Activated CD4-positive, alpha-beta memory T cell treated with anti-CD3 and anti-CD28 coated beads for 36 hours (primary cell): ENCODE measurements at regions not wholly inside any gene's neighbourhood (a gene's known extent, or its start where the extent isn't known, plus 50 kb on each side); places are given as distances from the start of the nearest gene placed in this dataset.
"Not testable (repeated sequence)": the region's sequence is repeated elsewhere in the genome, so short reads cannot be mapped to it uniquely, and the experiment has no call there.

Experiments used
- CTCF ChIA-PET: fragments of 350-600 bp; sonication (Branson Sonifier 250); formaldehyde crosslinking; loops from one replicate; lab custom pipeline; 2021; ENCODE audit warnings: antibody characterized with exemption, inconsistent platforms; lab: Charles Lee
- POLR2A ChIA-PET: fragments of 350-600 bp; sonication (Branson Sonifier 250); formaldehyde crosslinking; loops from one replicate; lab custom pipeline; 2021; ENCODE audit warnings: antibody characterized with exemption; lab: Charles Lee
- DNase-seq: peaks from one replicate; pipeline ENCODE4 v3.0.0-alpha.2; 2020
- H3K27ac Mint-ChIP-seq: one replicate; pipeline ENCODE4 v1.8.0; 2021; ENCODE audit warnings: mixed read lengths
- H3K27me3 Mint-ChIP-seq: one replicate; pipeline ENCODE4 v1.8.0; 2021; ENCODE audit warnings: mixed read lengths
- H3K36me3 Mint-ChIP-seq: one replicate; pipeline ENCODE4 v1.8.0; 2021; ENCODE audit warnings: mixed read lengths
- H3K4me1 Mint-ChIP-seq: one replicate; pipeline ENCODE4 v1.8.0; 2021; ENCODE audit warnings: low read depth, mixed read lengths
- H3K4me3 Mint-ChIP-seq: one replicate; pipeline ENCODE4 v1.8.0; 2021; ENCODE audit warnings: mild to moderate bottlenecking, mixed read lengths
- H3K9me3 Mint-ChIP-seq: one replicate; pipeline ENCODE4 v1.8.0; 2021; ENCODE audit warnings: mixed read lengths
- intact Hi-C: fragments of 100-400 bp; cut with micrococcal nuclease; formaldehyde crosslinking; loops from one replicate; pipeline ENCODE4 v1.15.1; 2023

DNA sequence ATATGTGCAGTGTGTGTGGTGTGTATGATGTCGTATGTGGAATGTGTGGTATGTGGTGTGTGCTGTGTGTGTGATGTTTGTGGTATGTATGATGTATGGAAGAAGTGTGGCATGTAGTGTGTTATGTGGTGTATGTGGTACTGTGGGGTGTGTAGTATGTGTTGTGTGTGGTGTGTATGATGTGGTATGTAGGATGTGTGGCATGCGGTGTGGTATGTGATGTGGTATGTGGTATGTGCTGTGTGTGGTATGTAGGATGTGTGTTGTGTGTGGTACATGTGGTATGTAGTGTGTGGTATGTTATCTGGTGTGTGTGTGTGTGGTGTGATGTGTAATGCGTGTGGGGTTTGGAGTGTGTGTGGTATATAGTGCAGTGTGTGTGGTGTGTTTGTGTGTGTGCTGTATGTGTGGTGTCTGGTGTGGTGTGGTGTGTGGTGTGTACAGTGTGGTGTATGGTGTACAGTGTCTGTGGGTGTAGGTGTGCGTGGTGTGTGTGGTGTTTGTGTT, 129.6 kb downstream of the ATP6V0E2 start:
- H3K27me3 Mint-ChIP-seq: no peaks in the 10 kb centered on the region
- H3K4me1 Mint-ChIP-seq: no peaks in the 10 kb centered on the region
- H3K36me3 Mint-ChIP-seq: no peaks in the 10 kb centered on the region
- H3K27ac Mint-ChIP-seq: no peak overlapping the region
- intact Hi-C loops: no loop called here
- no peaks in the 10 kb centered on the region for H3K9me3 Mint-ChIP-seq
- H3K4me3 Mint-ChIP-seq: no peak overlapping the region
- DNase-seq: no peak
- CTCF ChIA-PET: no interaction called here
- POLR2A ChIA-PET: no interaction called here

DNA sequence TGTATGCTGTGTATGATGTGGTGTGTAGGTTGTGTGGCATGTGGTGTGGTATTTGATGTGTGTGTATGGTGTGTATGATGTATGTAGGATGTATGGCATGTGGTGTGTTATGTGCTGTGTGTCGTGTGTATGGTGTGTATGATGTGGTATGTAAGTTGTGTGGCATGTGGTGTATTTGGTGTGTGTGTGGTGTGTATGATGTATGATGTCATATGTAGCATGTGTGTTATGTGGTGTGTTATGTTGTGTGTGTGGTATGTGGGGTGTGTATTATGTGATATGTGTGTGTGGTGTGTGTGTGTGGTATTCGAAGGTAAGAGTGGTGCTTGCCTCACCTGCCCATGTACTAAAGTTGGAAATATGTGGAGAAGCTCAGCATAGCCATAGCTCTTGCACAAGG, 130.2 kb downstream of the ATP6V0E2 start:
- H3K27ac Mint-ChIP-seq, H3K27me3 Mint-ChIP-seq, intact Hi-C loops, CTCF ChIA-PET, DNase-seq, POLR2A ChIA-PET, H3K4me1 Mint-ChIP-seq, H3K9me3 Mint-ChIP-seq, H3K4me3 Mint-ChIP-seq, H3K36me3 Mint-ChIP-seq: not testable (repeated sequence)

DNA sequence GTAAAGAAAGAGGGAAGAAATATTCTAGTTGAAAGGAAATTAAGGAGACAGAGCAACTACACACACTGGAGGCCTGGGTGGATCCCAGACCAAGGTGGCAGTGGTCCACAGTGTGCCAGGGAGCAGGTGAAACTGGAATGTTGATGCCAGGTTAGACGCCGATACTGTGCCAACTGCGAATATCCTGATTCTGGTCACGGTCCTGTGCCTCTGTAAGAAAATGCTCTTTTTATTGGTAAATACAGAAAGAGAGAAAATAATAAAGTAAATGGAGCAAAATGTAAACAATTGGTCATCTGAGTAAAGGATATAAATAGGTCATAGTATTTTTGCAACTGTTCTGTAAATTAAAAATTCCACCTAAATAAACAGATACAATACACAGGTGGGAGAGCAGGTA, 131.1 kb downstream of the ATP6V0E2 start:
- H3K27ac Mint-ChIP-seq, DNase-seq, H3K27me3 Mint-ChIP-seq, CTCF ChIA-PET, intact Hi-C loops, H3K36me3 Mint-ChIP-seq, H3K9me3 Mint-ChIP-seq, H3K4me3 Mint-ChIP-seq, H3K4me1 Mint-ChIP-seq, POLR2A ChIA-PET: not testable (repeated sequence)

DNA sequence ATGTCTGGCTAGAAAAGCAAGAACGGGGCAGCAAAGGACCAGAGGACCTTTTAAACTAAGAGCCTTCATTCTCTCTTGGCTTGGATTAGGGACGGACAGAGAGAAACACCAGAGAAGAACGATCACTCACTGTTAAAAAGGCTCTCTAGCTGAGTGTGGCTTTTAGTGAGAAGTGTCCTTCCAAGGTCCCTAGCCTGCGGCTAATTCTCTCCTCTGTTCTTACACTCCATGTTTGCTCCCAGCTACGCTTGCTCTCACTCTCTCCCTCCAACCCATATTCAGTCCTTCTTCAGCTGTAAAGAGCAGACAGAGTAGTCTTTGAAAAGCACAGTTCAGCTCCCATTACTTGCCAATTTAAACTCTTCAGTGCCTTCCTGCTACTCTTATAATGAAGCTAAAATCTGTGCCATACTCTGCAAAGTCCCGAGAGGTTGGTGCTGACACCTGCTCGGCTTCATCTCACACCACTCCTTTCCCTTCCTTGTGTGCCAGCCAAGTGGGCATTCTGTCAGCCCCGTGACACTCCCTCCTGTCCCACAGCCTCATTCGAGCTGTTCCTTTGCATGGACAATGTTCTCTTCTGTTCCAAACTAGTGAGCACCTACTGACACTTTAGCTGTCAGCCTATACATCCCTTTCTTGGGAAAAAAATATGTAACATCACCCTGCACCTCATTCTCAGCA, 136.0 kb downstream of the ATP6V0E2 start:
- H3K9me3 Mint-ChIP-seq, DNase-seq, H3K4me3 Mint-ChIP-seq, H3K4me1 Mint-ChIP-seq, CTCF ChIA-PET, H3K27ac Mint-ChIP-seq, POLR2A ChIA-PET, H3K27me3 Mint-ChIP-seq, H3K36me3 Mint-ChIP-seq, intact Hi-C loops: not testable (repeated sequence)

DNA sequence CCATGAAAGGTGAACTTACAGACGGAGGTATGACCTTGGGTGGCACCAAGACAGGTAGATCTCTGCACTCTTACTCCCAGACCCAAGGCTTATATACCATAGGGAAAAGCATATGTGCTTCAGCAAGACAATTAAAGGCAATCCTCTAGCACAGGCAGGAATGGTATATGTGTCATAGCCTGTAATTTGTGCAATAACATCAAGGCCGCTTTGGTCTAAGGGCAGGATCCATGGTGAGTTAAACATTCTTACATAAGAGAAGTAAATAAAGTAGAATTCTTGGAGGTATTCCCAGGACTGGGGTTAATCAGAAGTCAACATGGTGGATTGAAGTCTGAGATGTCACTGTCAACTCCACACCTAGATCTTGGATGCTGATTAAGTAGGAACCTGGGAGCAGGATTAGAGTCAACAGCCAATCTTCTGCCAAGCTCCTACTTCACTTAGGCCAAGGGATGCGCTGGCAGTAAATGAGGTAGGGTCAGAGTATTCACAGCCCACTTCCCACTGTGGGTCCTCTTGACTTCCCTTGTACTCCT, 143.0 kb downstream of the ATP6V0E2 start:
- intact Hi-C loops, H3K27me3 Mint-ChIP-seq: not testable (repeated sequence)

DNA sequence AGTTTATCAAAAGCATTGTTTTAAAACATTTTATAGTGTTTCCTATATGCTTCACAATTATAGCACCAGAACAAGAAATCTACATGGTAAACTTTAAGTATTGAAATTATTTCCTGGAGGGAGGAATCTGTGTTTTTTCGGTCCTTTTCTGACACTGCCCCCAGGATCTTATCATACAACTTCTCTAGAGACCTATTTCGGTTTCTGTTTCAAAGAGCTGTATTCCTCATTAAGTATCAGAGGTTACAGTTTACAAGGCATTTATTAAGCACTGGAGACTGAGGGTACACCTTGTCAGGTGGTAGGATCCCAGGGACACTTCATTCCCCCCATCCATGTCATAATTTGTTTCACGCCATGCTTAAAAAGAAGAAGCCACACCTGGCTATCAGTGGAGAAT, 146.4 kb downstream of the ATP6V0E2 start:
- CTCF ChIA-PET, H3K36me3 Mint-ChIP-seq, H3K27ac Mint-ChIP-seq, intact Hi-C loops, POLR2A ChIA-PET, H3K4me3 Mint-ChIP-seq, H3K4me1 Mint-ChIP-seq, DNase-seq, H3K27me3 Mint-ChIP-seq, H3K9me3 Mint-ChIP-seq: not testable (repeated sequence)

More for the DNA sequence above, 143.0 kb downstream of the ATP6V0E2 start:
- DNase-seq, CTCF ChIA-PET, H3K36me3 Mint-ChIP-seq, H3K27ac Mint-ChIP-seq, POLR2A ChIA-PET, H3K4me1 Mint-ChIP-seq, H3K4me3 Mint-ChIP-seq, H3K9me3 Mint-ChIP-seq: not testable (repeated sequence)

DNA sequence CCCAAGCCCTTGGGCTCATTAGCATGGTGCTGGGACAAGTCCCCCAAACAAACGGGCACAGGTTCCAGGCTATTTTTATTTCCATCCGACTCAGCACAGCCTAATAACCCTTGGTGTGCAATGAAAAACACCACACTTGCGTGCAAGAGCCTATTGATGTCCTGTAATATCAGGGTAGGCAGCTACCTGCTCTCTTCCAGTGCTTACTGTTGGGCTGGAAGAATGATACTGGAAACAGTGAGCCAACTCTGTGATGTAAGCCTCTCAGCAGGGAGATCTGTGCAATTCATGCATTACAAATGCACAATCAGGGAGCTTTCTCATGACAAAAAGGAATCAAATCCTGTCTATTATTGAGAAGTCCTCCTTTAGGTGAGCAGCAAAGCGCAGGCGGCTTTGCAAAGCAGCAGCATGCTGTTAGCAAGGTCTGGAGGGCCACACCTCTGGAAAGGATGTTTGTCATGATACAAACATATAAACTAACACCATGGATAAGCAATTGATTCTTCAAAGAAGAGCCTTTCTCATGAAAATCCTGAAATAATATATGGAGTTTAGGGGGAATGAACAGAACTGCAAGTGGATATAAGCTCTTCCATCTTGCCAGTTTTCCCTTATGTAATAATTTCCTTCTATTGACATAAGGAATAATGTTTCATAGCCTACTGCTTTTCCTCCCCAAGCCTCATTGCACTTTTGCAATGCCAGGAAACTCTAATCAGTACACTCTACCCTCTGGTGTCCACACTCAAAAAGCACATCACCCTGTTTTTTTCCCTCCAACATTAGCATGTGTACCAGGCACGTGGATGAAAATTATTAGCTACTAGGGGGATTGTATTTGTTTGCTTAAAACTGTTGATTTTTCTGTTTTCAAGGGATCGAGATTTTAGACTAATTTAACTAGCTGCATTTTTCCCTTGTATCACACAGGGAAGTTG, 151.1 kb downstream of the ATP6V0E2 start:
- POLR2A ChIA-PET, intact Hi-C loops, DNase-seq, H3K9me3 Mint-ChIP-seq, H3K36me3 Mint-ChIP-seq, H3K4me3 Mint-ChIP-seq, H3K27ac Mint-ChIP-seq, H3K27me3 Mint-ChIP-seq, CTCF ChIA-PET, H3K4me1 Mint-ChIP-seq: not testable (repeated sequence)

DNA sequence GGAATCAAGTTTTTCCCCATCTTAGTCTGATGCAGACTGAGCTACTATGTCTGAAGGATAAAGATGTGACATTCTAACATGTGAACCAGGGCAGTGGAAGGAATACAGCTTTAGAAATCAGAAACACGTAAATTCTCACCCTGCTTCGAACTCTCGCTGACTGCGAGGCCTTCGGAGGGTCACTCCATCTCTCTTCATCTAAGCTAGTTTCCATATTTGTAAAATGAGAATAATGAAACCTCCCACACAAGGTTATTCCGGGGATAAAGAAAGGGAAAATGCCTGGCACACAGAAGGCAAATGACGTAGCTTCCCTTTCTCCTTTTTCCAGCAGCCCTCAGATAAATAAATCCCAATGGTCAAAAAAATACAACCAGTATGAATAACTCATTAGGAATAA, 152.0 kb downstream of the ATP6V0E2 start:
- DNase-seq, H3K9me3 Mint-ChIP-seq, H3K4me3 Mint-ChIP-seq, H3K36me3 Mint-ChIP-seq, POLR2A ChIA-PET, CTCF ChIA-PET, intact Hi-C loops, H3K27ac Mint-ChIP-seq, H3K4me1 Mint-ChIP-seq, H3K27me3 Mint-ChIP-seq: not testable (repeated sequence)

DNA sequence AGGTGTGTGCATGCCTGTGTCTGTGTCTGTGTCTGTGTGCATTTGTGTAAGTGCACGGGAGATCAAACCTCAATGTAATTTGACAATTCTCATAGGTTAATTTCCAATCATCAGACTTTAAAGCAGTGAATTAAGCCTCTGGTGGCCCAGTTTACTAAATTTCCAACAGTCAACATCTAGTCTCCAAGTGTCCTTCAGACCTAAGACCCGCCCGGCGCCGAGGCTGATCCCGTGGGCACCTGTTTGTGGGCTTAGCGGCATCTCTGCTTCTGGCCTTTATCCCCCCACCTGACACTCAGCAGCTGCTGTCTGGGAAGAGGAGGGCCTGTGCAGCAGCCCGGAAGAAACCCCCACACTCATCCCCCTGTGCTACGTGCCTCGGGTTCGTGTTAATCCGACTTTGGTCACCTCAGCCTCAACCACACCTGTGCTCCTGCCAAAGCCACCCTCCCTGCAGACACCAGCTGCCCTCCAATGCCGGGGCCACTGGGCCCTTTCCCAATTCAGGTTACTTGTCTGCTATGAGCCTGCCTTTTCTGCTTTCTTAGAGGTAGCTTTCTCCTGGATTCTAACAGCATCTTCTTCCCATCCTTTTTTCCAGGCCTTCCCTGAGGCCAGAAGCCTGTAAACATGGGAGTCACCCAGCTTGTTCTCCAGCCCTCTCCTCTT, 154.7 kb downstream of the ATP6V0E2 start:
- H3K9me3 Mint-ChIP-seq, DNase-seq, H3K27ac Mint-ChIP-seq, H3K27me3 Mint-ChIP-seq, H3K36me3 Mint-ChIP-seq, intact Hi-C loops, POLR2A ChIA-PET, H3K4me1 Mint-ChIP-seq, CTCF ChIA-PET, H3K4me3 Mint-ChIP-seq: not testable (repeated sequence)

DNA sequence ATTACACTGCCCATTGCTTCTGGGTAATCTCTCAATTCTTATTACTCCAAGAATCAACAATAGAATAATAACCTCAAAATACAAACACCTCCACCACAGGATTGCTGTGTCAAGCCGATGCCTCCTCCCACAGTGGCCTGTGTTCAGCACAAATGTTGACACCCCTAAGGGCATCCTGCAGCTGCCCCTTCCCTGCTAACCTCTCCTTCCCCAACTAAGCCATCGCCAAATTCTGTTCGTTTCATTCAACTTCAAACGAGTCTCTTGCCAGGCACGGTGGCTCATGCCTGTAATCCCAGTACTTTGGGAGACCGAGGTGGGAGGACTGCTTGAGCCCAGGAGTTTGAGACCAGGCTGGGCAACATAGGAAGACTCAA, 155.2 kb downstream of the ATP6V0E2 start:
- H3K36me3 Mint-ChIP-seq, H3K27ac Mint-ChIP-seq, H3K9me3 Mint-ChIP-seq, H3K4me3 Mint-ChIP-seq, CTCF ChIA-PET, DNase-seq, H3K4me1 Mint-ChIP-seq, POLR2A ChIA-PET, intact Hi-C loops, H3K27me3 Mint-ChIP-seq: not testable (repeated sequence)

DNA sequence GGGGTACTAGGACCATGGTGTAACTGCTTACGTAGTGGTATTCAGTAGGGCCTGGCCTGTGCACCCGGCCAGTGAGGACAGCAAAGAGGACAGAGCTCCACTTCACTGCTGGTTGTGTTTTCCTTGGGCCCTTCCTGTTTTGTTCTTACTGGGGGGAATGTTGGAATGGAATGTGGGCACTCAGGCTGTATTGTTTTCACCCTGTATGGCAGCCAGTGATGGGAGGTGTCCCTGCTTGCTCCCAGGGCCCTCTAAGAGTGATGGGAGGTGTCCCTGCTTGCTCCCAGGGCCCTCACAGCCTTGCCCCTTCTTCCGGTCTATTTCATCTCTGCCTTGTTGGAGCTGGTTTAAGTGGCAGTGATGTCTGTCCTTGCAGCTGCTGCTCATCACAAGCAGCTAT, 158.0 kb downstream of the ATP6V0E2 start:
- H3K4me1 Mint-ChIP-seq, intact Hi-C loops, H3K9me3 Mint-ChIP-seq, H3K27me3 Mint-ChIP-seq, H3K36me3 Mint-ChIP-seq, DNase-seq, POLR2A ChIA-PET, H3K27ac Mint-ChIP-seq, CTCF ChIA-PET, H3K4me3 Mint-ChIP-seq: not testable (repeated sequence)

DNA sequence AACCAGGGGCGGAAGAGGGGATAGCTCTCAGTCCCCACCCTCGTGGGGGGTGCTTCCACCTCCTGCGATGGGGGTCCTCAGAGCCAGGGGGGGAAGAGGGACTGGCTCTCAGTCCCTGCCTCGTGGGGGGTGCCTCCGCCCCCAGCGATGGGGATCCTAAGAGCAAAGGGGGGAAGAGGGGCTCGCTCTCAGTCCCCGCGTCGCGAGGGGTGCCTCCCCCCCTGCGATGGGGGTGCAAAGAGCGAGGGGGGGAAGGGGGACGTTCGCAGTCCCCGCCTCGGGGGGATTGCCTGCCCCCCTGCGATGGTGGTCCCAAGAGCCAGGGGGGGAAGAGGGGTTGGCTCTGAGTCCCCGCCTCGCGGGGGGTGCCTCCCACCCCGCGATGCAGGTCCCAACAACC, 159.9 kb downstream of the ATP6V0E2 start:
- CTCF ChIA-PET, H3K36me3 Mint-ChIP-seq, POLR2A ChIA-PET: not testable (repeated sequence)

More for the DNA sequence above, 159.9 kb downstream of the ATP6V0E2 start:
- DNase-seq, H3K27ac Mint-ChIP-seq, H3K9me3 Mint-ChIP-seq, H3K4me3 Mint-ChIP-seq, intact Hi-C loops, H3K4me1 Mint-ChIP-seq, H3K27me3 Mint-ChIP-seq: not testable (repeated sequence)
